MM.1S (cell line): ENCODE measurements at regions not wholly inside any gene's neighbourhood (a gene's known extent, or its start where the extent isn't known, plus 50 kb on each side); places are given as distances from the start of the nearest gene placed in this dataset.

Source experiments
- EZH2 ChIP-seq: fragments of 300-600 bp; sonication (generic); optimal IDR thresholded peaks from 2 replicates; pipeline ENCODE3; 2017; ENCODE audit warnings: low read depth, mild to moderate bottlenecking, antibody characterized with exemption, low read length, mixed read lengths
- TF ChIP-seq, protein P1 (sequence below): fragments of 300-600 bp; sonication (generic); IDR thresholded peaks from 2 replicates; pipeline ENCODE4 v1.5.1; 2016; ENCODE audit warnings: antibody characterized with exemption, low read length, mixed read lengths

GRCh38 chr10:32189400-32190084, 133.3 kb upstream of the KIF5B start:
- TF ChIP-seq, protein P1, sequence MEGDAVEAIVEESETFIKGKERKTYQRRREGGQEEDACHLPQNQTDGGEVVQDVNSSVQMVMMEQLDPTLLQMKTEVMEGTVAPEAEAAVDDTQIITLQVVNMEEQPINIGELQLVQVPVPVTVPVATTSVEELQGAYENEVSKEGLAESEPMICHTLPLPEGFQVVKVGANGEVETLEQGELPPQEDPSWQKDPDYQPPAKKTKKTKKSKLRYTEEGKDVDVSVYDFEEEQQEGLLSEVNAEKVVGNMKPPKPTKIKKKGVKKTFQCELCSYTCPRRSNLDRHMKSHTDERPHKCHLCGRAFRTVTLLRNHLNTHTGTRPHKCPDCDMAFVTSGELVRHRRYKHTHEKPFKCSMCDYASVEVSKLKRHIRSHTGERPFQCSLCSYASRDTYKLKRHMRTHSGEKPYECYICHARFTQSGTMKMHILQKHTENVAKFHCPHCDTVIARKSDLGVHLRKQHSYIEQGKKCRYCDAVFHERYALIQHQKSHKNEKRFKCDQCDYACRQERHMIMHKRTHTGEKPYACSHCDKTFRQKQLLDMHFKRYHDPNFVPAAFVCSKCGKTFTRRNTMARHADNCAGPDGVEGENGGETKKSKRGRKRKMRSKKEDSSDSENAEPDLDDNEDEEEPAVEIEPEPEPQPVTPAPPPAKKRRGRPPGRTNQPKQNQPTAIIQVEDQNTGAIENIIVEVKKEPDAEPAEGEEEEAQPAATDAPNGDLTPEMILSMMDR: no peak
- TF ChIP-seq EZH2: no peak
